ENCODE measurements at regions not wholly inside any gene's neighbourhood (a gene's known extent, or its start where the extent isn't known, plus 50 kb on each side); places are given as distances from the start of the nearest gene placed in this dataset.

- DNase-seq, result no peak
Observed at GRCh38 chr2:23291239-23291638, 93.7 kb upstream of the KLHL29 start.

GRCh38 chr2:23292024-23292423 lies 93.0 kb upstream of the KLHL29 start:
- no peak for DNase-seq

- DNase-seq, result no peak
Observed at GRCh38 chr2:23293063-23293462, 91.9 kb upstream of the KLHL29 start.

- no peak for DNase-seq
Observed at GRCh38 chr2:23293731-23294130, 91.2 kb upstream of the KLHL29 start.

- DNase-seq, result no peak
Observed at GRCh38 chr2:23294238-23294637, 90.7 kb upstream of the KLHL29 start.

GRCh38 chr2:23296691-23297090 lies 88.3 kb upstream of the KLHL29 start:
- DNase-seq, result no peak

- no peak for DNase-seq
Observed at GRCh38 chr2:23297112-23297511, 87.9 kb upstream of the KLHL29 start.

GRCh38 chr2:23298551-23298950 lies 86.4 kb upstream of the KLHL29 start:
- no peak for DNase-seq

GRCh38 chr2:23299476-23300195 lies 85.3 kb upstream of the KLHL29 start:
- DNase-seq, result no peak

- DNase-seq, result no peak
Observed at GRCh38 chr2:23301136-23301535, 83.8 kb upstream of the KLHL29 start.

GRCh38 chr2:23302591-23302990 lies 82.4 kb upstream of the KLHL29 start:
- no peak for DNase-seq

GRCh38 chr2:23306401-23306800 lies 78.6 kb upstream of the KLHL29 start:
- no peak for DNase-seq

- DNase-seq, result no peak
Observed at GRCh38 chr2:23311186-23311585, 73.8 kb upstream of the KLHL29 start.

- peak in 1 of 2 experiments; percentile 34 for DNase-seq
Observed at GRCh38 chr2:23312996-23313606, 71.9 kb upstream of the KLHL29 start.

GRCh38 chr2:23314687-23315086 lies 70.3 kb upstream of the KLHL29 start:
- no peak for DNase-seq

- no peak for DNase-seq
Observed at GRCh38 chr2:23320058-23320457, 64.9 kb upstream of the KLHL29 start.

- no peak for DNase-seq
Observed at GRCh38 chr2:23321751-23322150, 63.2 kb upstream of the KLHL29 start.

- no peak for DNase-seq
Observed at GRCh38 chr2:23322567-23323197, 62.3 kb upstream of the KLHL29 start.

- no peak for DNase-seq
Observed at GRCh38 chr2:23323198-23323916, 61.6 kb upstream of the KLHL29 start.

- DNase-seq, result no peak
Observed at GRCh38 chr2:23323917-23324680, 60.9 kb upstream of the KLHL29 start.

- no peak for DNase-seq
Observed at GRCh38 chr2:23326330-23326729, 58.6 kb upstream of the KLHL29 start.

GRCh38 chr2:23327416-23327815 lies 57.6 kb upstream of the KLHL29 start:
- no peak for DNase-seq

- DNase-seq, result no peak
Observed at GRCh38 chr2:23327887-23328286, 57.1 kb upstream of the KLHL29 start.

All from SW 1271 (cell line).